T-cell (primary cell): ENCODE measurements at regions not wholly inside any gene's neighbourhood (a gene's known extent, or its start where the extent isn't known, plus 50 kb on each side); places are given as distances from the start of the nearest gene placed in this dataset.

Experiments
- ATAC-seq, 4 experiments: fragments of 200-7000 bp in 3 of 4; fragments of 150-1000 bp in 1 of 4; cut with Tn5 transposase; replicated peaks in 1 of 4; 1 replicate in 3 of 4; 2 replicates in 1 of 4; pipeline ENCODE4 v1.10.0; 2021; ENCODE audit warnings: moderate library complexity in 3 of 4, mild to moderate bottlenecking in 2 of 4, moderate number of reproducible peaks in 1 of 4
- CTCF ChIA-PET, 2 donors: fragments of 300-600 bp; sonication (Branson Sonifier 250); formaldehyde crosslinking; loops; one replicate each; lab custom pipeline; 2022; ENCODE audit warnings: antibody characterized with exemption in 2 of 2; lab: Charles Lee
- POLR2A ChIA-PET, 2 donors: fragments of 300-600 bp; sonication (Branson Sonifier 250); formaldehyde crosslinking; loops; one replicate each; lab custom pipeline; 2022; ENCODE audit warnings: antibody characterized with exemption in 2 of 2; lab: Charles Lee
- DNase-seq, 35 experiments: peaks; one replicate each; pipeline versions ENCODE4 v3.0.0 to v3.0.0-alpha.2; 2013 to 2023
- H3K27ac ChIP-seq: one replicate; pipeline ENCODE4 v1.5.1; 2013; ENCODE audit warnings: low read length
- H3K27me3 ChIP-seq, 2 experiments: replicated peaks in 1 of 2; 1 replicate in 1 of 2; 2 replicates in 1 of 2; pipeline versions ENCODE4 v1.6.1 to v1.7.0; 2013; ENCODE audit warnings: low read length in 1 of 2, mixed read lengths in 1 of 2; ENCODE audit not compliant: control insufficient read depth in 2 of 2, insufficient read depth in 2 of 2; ENCODE audit errors: extremely low read depth in 1 of 2
- H3K36me3 ChIP-seq, 2 donors: 1 replicate in 1 of 2; 2 replicates in 1 of 2; pipeline versions ENCODE4 v1.6.1 to v1.7.0; 2013; ENCODE audit warnings: low read length in 1 of 2; ENCODE audit not compliant: control insufficient read depth in 2 of 2, insufficient read depth in 1 of 2; ENCODE audit errors: extremely low read depth in 1 of 2
- H3K4me1 ChIP-seq, 2 experiments: 1 replicate in 1 of 2; 2 replicates in 1 of 2; pipeline versions ENCODE4 v1.6.1 to v1.7.0; 2013; ENCODE audit warnings: low read length in 2 of 2, mixed read lengths in 1 of 2; ENCODE audit not compliant: insufficient read depth in 2 of 2, control insufficient read depth in 1 of 2; ENCODE audit errors: extremely low read depth in 1 of 2
- H3K4me3 ChIP-seq, 2 donors: 1 replicate in 1 of 2; 2 replicates in 1 of 2; pipeline versions ENCODE4 v1.5.1 to v1.7.0; 2013; ENCODE audit warnings: mild to moderate bottlenecking in 2 of 2, low read length in 1 of 2, moderate library complexity in 1 of 2; ENCODE audit not compliant: control insufficient read depth in 1 of 2; ENCODE audit errors: extremely low read depth in 1 of 2
- H3K9me3 ChIP-seq: 2 replicates; pipeline ENCODE4 v1.7.0; 2013
- H3K27ac Mint-ChIP-seq, 2 donors: one replicate each; pipeline ENCODE4 v1.8.0; 2020 to 2021; ENCODE audit warnings: mild to moderate bottlenecking in 2 of 2, mixed read lengths in 2 of 2
- H3K27me3 Mint-ChIP-seq, 2 donors: one replicate each; pipeline ENCODE4 v1.8.0; 2021 to 2022; ENCODE audit warnings: mixed read lengths in 2 of 2
- H3K36me3 Mint-ChIP-seq: one replicate; pipeline ENCODE4 v1.8.0; 2021; ENCODE audit warnings: mixed read lengths
- H3K4me1 Mint-ChIP-seq, 3 donors: one replicate each; pipeline ENCODE4 v1.8.0; 2020 to 2022; ENCODE audit warnings: mixed read lengths in 3 of 3, mild to moderate bottlenecking in 1 of 3
- H3K4me3 Mint-ChIP-seq, 3 donors: one replicate each; pipeline ENCODE4 v1.8.0; 2020 to 2022; ENCODE audit warnings: mild to moderate bottlenecking in 3 of 3, mixed read lengths in 3 of 3, moderate library complexity in 3 of 3
- H3K9me3 Mint-ChIP-seq, 3 donors: one replicate each; pipeline ENCODE4 v1.8.0; 2020 to 2022; ENCODE audit warnings: mixed read lengths in 3 of 3
- WGBS: methylation state at CpG from one replicate; pipeline ENCODE4 v1.1.5; 2013; ENCODE audit warnings: missing lambda C conversion rate; ENCODE audit not compliant: insufficient coverage; 5-methylcytosine and 5-hydroxymethylcytosine counted together

DNA sequence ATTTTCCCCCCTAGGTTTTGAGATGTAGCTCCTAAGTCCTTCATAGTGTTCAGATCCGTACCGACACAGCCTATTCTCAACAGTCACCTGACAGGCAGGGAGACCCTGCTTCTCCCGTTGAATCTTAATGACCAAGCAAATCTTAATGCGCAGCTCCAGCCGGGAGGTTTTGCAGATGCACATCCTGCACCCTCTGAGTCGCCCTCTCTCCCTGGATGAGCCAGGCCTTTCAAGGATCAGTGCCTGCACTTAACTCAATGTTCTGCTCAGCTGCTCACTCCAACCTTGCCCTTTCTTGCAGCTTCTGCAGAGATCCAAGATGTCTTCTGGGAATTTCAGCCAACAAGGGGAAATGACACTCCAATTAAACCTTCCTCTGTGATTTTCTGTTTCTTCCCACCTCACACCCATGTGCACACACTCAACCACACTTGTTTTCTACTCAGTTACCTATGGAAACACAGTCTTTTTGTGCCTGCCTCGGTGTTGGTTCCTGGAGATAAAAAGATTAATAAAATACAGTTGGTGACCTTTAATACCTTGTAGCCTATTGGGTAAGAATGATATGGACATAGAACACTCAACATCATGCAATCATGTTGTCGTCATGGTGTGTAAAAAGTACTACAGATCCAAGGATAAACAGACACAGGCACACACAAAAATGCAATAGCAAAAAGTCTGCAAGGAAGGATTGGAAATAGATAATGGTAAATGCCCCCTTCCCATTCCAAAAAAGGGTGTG, 76.9 kb upstream of the DYNLRB2 start:
- 81% methylated on average over 6 of the region's 8 CpGs for WGBS
- ATAC-seq, result no peak

DNA sequence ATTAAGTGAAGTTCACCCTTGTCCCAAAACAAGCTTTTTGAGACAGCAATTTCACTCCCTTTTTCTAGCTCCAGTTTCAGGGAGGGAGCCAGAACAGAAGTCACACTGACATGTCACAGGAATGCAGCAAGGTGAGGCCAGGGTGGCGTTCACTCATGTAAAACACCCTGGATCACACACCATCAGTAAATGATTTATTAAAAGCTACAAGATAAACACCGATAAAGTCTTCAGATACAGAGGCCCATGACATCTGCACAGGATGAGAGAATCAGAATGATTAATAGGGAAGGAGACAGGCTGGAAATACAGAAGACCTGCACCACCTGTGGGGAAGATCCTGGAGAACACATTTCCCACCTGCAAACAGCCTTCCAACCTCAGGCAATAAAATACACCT, 77.5 kb upstream of the DYNLRB2 start:
- Histone ChIP-seq H3K36me3 (no peaks in the 10 kb centered on the region), H3K27me3 (peaks cover 0 to 16% of the 10 kb centered on the region in 2 experiments), H3K27ac (no peak overlapping the region), H3K4me1 (peaks cover 0 to 6% of the 10 kb centered on the region in 2 experiments), H3K9me3 (no peaks in the 10 kb centered on the region), H3K4me3 (no peak overlapping the region)
- Mint-ChIP-seq H3K4me1 (peaks cover 4 to 6% (median 4%) of the 10 kb centered on the region in 3 donors), H3K27ac (no peak overlapping the region), H3K4me3 (no peak overlapping the region), H3K9me3 (no peaks in the 10 kb centered on the region), H3K36me3 (no peaks in the 10 kb centered on the region), H3K27me3 (peaks cover 12 to 26% of the 10 kb centered on the region in 2 donors)
- ChIA-PET POLR2A (no interaction called here), CTCF (interaction anchor here in 1 of 2 donors (0.6 kb wide), 1 partner anchor 269 kb away, joined by 4 read pairs; no protein-coding TSS in a partner anchor)
- no CpG with 5 or more reads among the region's 2 CpGs for WGBS
- ATAC-seq (no peak), DNase-seq (no peak)

More for the DNA sequence above, 76.9 kb upstream of the DYNLRB2 start:
- H3K36me3 ChIP-seq, result no peaks in the 10 kb centered on the region
- POLR2A ChIA-PET, result no interaction called here
- H3K27me3 ChIP-seq, result peaks cover 0 to 16% of the 10 kb centered on the region in 2 experiments
- DNase-seq, result no peak
- Mint-ChIP-seq H3K27ac (no peak overlapping the region), H3K27me3 (peaks cover 14 to 31% of the 10 kb centered on the region in 2 donors), H3K36me3 (no peaks in the 10 kb centered on the region), H3K4me3 (no peak overlapping the region), H3K4me1 (peaks cover 4 to 6% (median 4%) of the 10 kb centered on the region in 3 donors), H3K9me3 (no peaks in the 10 kb centered on the region)
- H3K9me3 ChIP-seq, result no peaks in the 10 kb centered on the region
- H3K4me3 ChIP-seq, result no peak overlapping the region
- peaks cover 0 to 6% of the 10 kb centered on the region in 2 experiments for H3K4me1 ChIP-seq
- H3K27ac ChIP-seq, result no peak overlapping the region
- CTCF ChIA-PET, result interaction anchor here in 1 of 2 donors (0.6 kb wide), 1 partner anchor 270 kb away, joined by 4 read pairs; no protein-coding TSS in a partner anchor

DNA sequence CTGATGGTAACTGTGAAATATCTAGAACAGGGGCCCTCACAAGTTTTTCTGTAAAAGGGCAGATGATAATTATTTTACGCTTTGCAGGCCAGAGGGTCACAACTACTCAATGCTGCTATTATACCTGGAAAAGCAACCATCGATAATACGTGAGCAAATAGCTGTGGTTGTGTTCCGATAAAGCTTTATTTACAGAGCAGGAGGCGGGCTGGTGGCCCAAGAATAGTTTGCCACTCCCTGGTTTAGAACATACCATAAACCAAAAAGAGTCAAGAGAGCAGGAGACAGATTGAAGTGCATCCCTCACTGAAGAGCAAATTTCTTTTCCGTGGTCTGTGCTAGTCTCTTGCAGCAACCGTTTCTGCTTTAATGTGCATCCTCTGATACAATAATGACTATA, 77.9 kb upstream of the DYNLRB2 start:
- no peak overlapping the region for H3K4me3 ChIP-seq
- Mint-ChIP-seq H3K36me3 (no peaks in the 10 kb centered on the region), H3K9me3 (no peaks in the 10 kb centered on the region), H3K4me3 (no peak overlapping the region), H3K27me3 (peaks cover 12 to 22% of the 10 kb centered on the region in 2 donors), H3K27ac (no peak overlapping the region), H3K4me1 (peaks cover 4 to 6% (median 4%) of the 10 kb centered on the region in 3 donors)
- H3K36me3 ChIP-seq, result no peaks in the 10 kb centered on the region
- H3K27ac ChIP-seq, result no peak overlapping the region
- WGBS, result 92% methylated on average over 4 of the region's 7 CpGs
- peaks cover 0 to 6% of the 10 kb centered on the region in 2 experiments for H3K4me1 ChIP-seq
- CTCF ChIA-PET, result interaction anchor here in 1 of 2 donors (0.6 kb wide), 1 partner anchor 269 kb away, joined by 4 read pairs; no protein-coding TSS in a partner anchor
- no peaks in the 10 kb centered on the region for H3K9me3 ChIP-seq
- peaks cover 0 to 16% of the 10 kb centered on the region in 2 experiments for H3K27me3 ChIP-seq
- POLR2A ChIA-PET, result no interaction called here
- DNase-seq, result no peak
- no peak for ATAC-seq

DNA sequence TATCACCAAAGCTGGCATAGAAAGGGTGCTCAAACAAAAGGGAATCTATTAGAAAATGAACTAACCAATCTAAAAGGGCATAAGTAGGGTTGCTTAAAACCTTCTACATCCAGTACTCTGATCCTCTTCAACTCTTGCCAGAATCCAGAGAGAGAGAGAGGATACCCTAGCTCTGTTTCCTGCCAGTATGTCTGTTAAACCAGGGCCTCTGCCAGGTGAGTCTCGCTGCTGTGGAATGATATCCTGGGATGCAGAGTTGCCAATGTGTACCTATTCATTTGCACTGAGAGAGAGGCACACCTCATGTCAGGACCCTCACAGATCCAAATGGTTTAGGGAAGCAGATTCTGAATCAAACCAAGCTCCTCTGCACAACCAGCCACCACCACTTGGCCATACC, 79.8 kb upstream of the DYNLRB2 start:
- DNase-seq, result no peak
- ChIA-PET POLR2A (no interaction called here), CTCF (no interaction called here)
- Mint-ChIP-seq H3K27me3 (peaks cover 20 to 22% of the 10 kb centered on the region in 2 donors), H3K4me1 (no peaks in the 10 kb centered on the region), H3K36me3 (no peaks in the 10 kb centered on the region), H3K9me3 (no peaks in the 10 kb centered on the region), H3K27ac (no peak overlapping the region), H3K4me3 (no peak overlapping the region)
- Histone ChIP-seq H3K27ac (no peak overlapping the region), H3K4me3 (no peak overlapping the region), H3K27me3 (peaks cover 0 to 6% of the 10 kb centered on the region in 2 experiments), H3K36me3 (no peaks in the 10 kb centered on the region), H3K9me3 (no peaks in the 10 kb centered on the region), H3K4me1 (no peaks in the 10 kb centered on the region)
- no CpG with 5 or more reads among the region's 1 CpG for WGBS
- ATAC-seq, result no peak

DNA sequence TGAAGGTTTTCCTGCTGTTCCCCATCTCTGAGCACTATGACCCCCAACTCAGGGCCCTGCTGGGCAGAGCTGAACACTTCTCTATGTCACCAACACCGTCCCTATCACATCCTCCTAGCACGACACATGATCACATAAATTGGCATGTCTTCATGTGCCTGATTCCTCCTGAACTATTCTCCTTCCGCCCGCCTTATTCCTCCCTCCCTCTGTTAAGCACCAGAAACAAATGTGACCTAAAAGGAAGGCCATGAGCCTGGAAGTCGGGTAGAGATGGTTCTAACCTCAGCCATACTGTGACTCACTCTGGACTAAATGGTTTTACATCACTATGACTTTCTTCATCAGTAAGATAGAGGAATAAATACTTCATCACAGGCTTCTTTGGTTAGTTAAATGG, 80.8 kb upstream of the DYNLRB2 start:
- H3K9me3 Mint-ChIP-seq, result no peaks in the 10 kb centered on the region
- ChIA-PET POLR2A (no interaction called here), CTCF (no interaction called here)
- peak overlapping the region in 1 of 2 donors; percentile 12 for H3K27ac Mint-ChIP-seq
- Histone ChIP-seq H3K9me3 (no peaks in the 10 kb centered on the region), H3K4me3 (no peak overlapping the region), H3K27me3 (peaks cover 0 to 3% of the 10 kb centered on the region in 2 experiments), H3K36me3 (no peaks in the 10 kb centered on the region), H3K4me1 (no peaks in the 10 kb centered on the region), H3K27ac (no peak overlapping the region)
- no peaks in the 10 kb centered on the region for H3K4me1 Mint-ChIP-seq
- WGBS, result 89% methylated on average over 3 of the region's 5 CpGs
- no peaks in the 10 kb centered on the region for H3K36me3 Mint-ChIP-seq
- peaks cover 22 to 29% of the 10 kb centered on the region in 2 donors for H3K27me3 Mint-ChIP-seq
- no peak for DNase-seq
- no peak overlapping the region for H3K4me3 Mint-ChIP-seq
- ATAC-seq, result no peak

DNA sequence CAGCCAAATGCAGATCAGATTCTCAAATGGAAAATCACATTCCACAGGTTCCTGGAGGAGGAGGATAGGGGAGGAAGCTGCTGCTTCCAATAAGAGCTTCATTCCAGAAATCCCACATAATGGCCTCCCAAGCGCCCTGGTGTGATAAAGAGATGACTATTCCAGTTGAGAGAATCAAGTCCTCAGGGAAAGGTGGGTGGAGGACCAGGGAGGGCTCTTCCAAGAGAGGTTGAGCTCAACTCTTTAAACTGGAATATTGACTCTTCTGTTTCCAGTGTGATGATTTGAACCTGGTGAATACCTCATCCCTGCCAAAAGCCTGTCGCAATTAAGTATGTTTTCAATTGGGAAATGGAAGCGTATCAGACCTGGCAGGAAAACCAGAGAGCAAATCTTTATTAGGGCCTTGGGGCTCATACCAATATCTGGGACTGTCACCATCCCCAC, 81.4 kb upstream of the DYNLRB2 start:
- CTCF ChIA-PET, result no interaction called here
- Histone ChIP-seq H3K36me3 (no peaks in the 10 kb centered on the region), H3K4me1 (no peaks in the 10 kb centered on the region), H3K4me3 (no peak overlapping the region), H3K27ac (no peak overlapping the region), H3K27me3 (peaks cover 0 to 3% of the 10 kb centered on the region in 2 experiments), H3K9me3 (no peaks in the 10 kb centered on the region)
- POLR2A ChIA-PET, result no interaction called here
- no peak overlapping the region for H3K4me3 Mint-ChIP-seq
- 100% methylated on average over 1 of the region's 3 CpGs for WGBS
- H3K27ac Mint-ChIP-seq, result no peak overlapping the region
- ATAC-seq (no peak), DNase-seq (no peak)
- no peaks in the 10 kb centered on the region for H3K9me3 Mint-ChIP-seq
- H3K27me3 Mint-ChIP-seq, result peaks cover 18 to 29% of the 10 kb centered on the region in 2 donors
- no peaks in the 10 kb centered on the region for H3K4me1 Mint-ChIP-seq
- H3K36me3 Mint-ChIP-seq, result no peaks in the 10 kb centered on the region
